Uterus (tissue), 2 donors: ENCODE measurements at regions not wholly inside any gene's neighbourhood (a gene's known extent, or its start where the extent isn't known, plus 50 kb on each side); places are given as distances from the start of the nearest gene placed in this dataset.

Source experiments
- CTCF ChIP-seq, 4 experiments: fragments of 200-600 bp in 2 of 4; fragments of 450-650 bp in 2 of 4; sonication (generic) in 2 of 4; IDR thresholded peaks; one replicate each; pipeline ENCODE4 v1.5.1; 2016 to 2019; ENCODE audit warnings: antibody characterized with exemption in 4 of 4, mild to moderate bottlenecking in 2 of 4, moderate library complexity in 1 of 4
- POLR2A ChIP-seq, 2 donors: fragments of 450-650 bp; IDR thresholded peaks; one replicate each; pipeline ENCODE4 v1.6.1; 2016; ENCODE audit warnings: antibody characterized with exemption in 2 of 2, mild to moderate bottlenecking in 1 of 2, moderate library complexity in 1 of 2

- no peak for TF ChIP-seq POLR2A (IDR thresholded peaks at IDR 0.05)
- no peak for TF ChIP-seq CTCF (IDR thresholded peaks at IDR 0.05)
These were observed 804.7 kb upstream of the SLITRK1 start for GRCh38 chr13:84686973-84687372.
